SHP77 treated with DMSO at 0.1 percent for 48 hours (cell line): ENCODE measurements at regions not wholly inside any gene's neighbourhood (a gene's known extent, or its start where the extent isn't known, plus 50 kb on each side); places are given as distances from the start of the nearest gene placed in this dataset.
A peak's percentile ranks its signal among the peaks of the same experiment; 100 is the strongest.
"Not testable (repeated sequence)": the region's sequence is repeated elsewhere in the genome, so short reads cannot be mapped to it uniquely, and the experiment has no call there.

Experiments
- DNase-seq: peaks from one replicate; lab custom pipeline; 2025; lab: John Stamatoyannopoulos, UW

DNA sequence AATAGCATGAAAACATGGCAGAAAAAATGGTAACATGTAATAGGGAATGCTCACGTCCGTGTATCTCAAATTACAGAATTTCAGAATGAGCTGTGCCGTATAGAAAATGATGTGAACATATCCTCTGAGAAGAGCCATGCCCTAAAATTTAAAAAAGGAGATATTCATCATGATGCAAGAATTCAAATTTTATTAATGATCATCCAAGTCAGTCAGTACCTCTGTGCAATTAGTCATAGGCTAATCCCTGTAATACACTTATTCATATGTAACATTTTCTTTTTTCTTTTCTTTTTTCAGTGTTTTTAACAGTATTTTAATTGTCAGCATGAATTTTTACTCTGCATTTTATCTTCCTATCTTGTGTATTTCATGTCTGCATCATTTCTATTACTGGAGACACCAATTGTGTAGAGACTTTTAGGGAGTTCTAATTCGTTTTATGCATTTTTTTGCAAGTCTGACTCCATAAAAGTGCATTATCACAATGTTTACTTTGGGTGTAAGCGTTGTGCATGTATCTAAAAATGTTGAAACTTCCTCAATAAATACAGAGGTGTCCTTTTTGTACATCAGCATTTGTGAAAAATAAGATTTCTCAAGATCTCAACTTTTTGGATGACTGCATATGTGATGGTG lies 1103.7 kb upstream of the CELF2 start:
- DNase-seq: no peak

GRCh38 chr10:9921544-9921943 lies 1096.1 kb upstream of the CELF2 start:
- no peak for DNase-seq

DNA sequence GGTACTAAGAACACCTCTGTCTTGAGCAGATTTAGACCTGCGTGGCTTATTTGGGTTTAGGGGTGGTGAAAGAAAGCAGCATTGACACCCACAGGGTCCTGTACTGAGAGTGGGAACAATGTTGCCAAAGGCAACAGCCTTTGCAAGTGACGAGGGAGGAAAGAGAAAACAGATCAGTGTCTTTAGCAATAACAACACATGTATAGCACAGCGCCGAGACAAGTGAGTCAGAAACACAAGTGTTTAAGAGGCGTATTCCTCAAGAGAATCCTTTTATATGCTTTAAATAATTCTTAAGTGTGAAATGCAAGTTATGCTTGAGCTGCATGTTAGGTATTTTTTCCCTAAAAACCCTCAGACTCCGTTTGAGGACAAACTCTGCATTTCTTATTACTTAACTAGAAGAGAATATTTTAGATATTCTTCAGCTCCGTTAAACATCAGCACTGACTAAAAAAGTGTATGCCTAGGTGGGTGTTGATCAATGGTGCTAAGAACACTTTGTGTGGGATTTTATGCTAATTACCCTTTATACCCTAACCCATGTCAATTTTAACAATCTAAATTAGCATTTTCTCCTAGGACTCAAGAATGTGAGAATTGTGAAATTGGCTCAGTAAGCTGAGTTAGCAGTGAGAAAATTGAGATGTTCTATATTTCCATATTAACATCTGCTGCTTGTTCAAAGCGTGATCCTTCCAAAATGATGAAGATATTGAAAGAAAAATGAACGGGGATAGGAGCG lies 1095.4 kb upstream of the CELF2 start:
- DNase-seq: no peak

- no peak for DNase-seq
Observed at GRCh38 chr10:9926003-9926402, 1091.7 kb upstream of the CELF2 start.

DNA sequence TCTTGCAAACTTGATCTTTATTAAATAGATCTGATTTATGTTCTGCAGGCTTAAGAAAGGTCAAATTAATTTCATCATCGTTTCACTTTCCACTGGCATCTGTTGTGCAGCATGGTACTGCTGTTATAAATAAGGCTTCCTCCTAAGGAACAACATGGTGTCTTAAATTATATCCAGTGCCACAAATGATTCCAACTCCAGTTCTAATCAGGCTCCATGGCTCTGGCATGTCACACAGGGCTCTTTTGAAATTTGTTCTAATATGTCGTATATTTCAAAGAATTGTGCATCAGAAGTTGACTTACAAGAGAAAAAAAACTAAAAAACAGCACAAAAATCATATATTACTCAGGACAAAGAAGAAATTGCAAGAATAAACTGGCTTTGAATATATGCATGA lies 1090.8 kb upstream of the CELF2 start:
- DNase-seq: no peak

DNA sequence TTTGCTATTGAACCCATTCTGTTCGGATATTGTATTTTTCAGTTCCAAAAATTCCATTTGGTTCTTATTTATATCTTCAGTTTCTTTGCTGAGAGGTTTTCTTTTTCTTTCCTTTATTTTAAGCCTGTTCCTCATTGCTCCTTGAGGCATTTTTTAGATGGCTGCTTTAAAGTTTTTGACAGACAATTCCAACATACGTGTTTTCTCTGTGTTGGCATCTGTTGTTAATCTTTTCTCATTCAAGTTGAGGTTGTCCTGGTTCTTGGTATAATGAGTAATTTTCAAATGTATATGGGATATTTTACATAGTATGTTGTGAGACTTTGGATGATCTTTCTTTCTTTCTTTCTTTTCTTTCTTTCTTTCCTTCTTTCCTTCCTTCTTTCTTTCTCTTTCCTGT lies 1078.0 kb upstream of the CELF2 start:
- no peak for DNase-seq

GRCh38 chr10:9944690-9945089 lies 1073.0 kb upstream of the CELF2 start:
- DNase-seq: no peak

DNA sequence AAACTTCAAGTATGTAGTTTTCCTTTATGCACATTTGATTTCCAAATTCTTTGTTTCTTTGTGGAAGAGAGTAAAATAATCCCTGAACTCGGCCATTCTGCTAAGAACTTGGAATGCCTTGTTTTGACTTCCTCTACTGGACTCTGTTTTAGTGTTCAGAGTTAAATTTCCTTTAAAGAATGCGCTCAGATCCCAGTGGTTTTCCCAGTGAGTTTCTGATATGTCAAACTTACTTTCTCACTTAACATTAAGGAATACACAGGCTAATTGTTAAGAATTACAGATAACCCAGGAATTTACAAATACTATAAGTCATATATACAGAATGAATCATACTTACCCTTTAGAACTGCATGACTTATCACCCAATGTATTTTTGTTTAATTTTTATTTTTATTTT lies 1067.6 kb upstream of the CELF2 start:
- no peak for DNase-seq

DNA sequence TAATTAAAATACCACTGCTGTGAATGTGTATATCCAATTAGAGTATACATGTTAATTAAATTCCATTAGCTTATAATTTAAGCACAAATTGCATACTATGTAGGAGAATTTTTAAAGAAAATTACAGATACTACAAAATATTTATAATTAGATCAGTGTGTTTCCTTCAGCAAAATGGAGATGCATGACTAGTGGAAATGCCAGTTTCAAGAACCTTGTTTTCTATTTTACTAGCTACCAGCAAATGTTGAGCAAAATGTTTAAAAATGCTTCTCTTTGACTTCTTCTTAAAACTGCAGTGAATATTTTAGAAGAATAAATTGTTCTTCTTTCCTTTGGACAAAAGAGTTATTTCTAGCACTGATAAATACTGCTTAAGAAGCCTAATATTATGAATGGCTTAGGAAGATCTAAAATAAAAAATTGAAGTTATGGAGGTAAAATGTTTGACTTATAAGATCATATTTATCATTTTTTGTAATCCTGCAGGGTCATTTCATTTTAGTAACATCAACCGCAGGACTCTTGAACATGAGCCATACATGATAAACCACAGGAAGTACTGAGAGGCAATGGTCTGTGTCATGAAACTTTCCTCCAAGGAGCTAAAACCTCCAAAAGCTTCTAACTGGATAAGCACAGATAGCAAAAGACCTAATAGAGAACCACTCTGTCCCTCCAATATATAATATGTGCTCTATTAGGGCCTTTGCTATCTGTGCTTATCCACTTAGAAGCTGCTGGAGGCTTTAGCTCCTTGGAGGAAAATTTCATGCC lies 1066.0 kb upstream of the CELF2 start:
- DNase-seq: no peak

DNA sequence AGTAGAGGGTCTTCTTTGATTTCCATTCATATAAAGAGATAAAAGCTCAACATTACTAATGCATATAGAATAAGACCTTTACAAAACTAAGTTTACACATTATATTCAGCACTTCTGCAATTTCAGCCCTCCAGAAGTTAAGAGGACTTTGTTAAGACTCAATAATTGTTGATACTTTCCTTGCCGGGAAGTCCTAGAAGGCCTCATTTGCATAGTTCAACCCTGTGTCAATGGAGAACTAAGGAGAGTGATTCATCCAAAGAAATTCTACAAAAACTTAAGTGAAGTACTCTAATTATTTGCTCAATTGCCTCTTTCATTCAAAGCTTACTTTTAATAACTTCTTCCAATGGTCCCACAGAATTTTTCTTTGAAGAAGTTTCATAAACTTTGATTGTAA lies 1060.3 kb upstream of the CELF2 start:
- no peak for DNase-seq

GRCh38 chr10:9957876-9958275 lies 1059.8 kb upstream of the CELF2 start:
- DNase-seq: not testable (repeated sequence)

DNA sequence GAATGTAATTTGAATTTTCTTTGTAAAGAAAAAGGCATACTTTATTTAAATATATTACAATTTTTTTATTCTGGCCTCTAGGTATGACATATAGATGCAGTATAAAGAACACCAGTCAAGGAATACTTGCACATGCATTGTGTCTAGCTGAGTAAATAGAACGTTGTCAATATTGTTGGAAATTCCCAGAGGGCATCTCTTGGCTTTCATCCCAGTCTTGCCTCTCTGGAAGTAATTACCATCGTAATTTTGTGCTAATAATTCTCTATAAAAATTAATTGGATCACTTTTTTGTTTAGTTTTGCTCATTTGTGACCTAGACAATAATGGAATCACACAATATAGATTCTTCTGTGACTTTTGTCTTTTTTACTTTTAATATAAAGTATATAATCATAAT lies 1052.3 kb upstream of the CELF2 start:
- DNase-seq: no peak

DNA sequence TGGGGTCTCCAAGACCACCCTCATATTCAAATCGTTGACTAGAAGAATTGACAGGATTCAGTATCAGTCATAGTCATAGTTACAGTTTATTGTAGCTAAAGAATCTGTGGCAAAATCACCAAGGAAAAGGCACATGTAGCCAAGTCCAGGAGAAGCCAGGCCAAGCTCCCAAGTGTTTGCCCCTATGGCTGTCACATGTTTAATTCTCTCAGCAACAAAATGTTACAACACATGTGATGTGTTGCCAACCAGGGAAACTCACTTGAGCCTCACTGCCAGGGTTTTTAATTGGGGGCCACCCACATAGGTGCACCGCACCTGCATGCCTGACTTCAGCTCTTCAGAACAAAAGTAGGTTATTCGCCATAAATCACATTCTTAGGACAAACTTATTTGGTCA lies 1030.9 kb upstream of the CELF2 start:
- DNase-seq: no peak

GRCh38 chr10:9987197-9987596 lies 1030.5 kb upstream of the CELF2 start:
- DNase-seq: no peak

GRCh38 chr10:9992661-9993060 lies 1025.0 kb upstream of the CELF2 start:
- DNase-seq: no peak

GRCh38 chr10:9994131-9994530 lies 1023.5 kb upstream of the CELF2 start:
- DNase-seq: no peak

- DNase-seq: no peak
Observed at GRCh38 chr10:9999627-10000026, 1018.0 kb upstream of the CELF2 start.

DNA sequence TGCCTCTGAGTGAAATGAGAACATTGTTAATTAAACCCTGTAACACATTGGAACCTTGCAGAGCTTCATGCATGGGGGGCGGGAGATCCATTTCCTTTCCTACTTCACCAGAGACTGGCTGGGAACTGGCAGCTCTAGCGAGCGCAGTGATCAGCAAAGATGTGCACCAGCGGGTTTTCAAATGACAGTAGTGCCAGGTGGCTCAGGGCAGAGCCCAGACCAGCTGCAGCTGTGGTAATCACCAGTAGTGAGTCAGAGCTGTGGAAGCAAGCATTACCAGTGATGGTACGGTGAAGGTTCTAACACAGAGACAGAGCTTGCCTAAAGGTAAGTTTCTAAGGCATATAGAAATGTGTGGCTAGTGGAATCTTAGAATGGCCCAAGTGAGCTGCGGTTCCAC lies 1009.7 kb upstream of the CELF2 start:
- DNase-seq: peak; percentile 83

- DNase-seq: no peak
Observed at GRCh38 chr10:10010397-10010796, 1007.3 kb upstream of the CELF2 start.

- no peak for DNase-seq
Observed at GRCh38 chr10:10014846-10015245, 1002.8 kb upstream of the CELF2 start.

DNA sequence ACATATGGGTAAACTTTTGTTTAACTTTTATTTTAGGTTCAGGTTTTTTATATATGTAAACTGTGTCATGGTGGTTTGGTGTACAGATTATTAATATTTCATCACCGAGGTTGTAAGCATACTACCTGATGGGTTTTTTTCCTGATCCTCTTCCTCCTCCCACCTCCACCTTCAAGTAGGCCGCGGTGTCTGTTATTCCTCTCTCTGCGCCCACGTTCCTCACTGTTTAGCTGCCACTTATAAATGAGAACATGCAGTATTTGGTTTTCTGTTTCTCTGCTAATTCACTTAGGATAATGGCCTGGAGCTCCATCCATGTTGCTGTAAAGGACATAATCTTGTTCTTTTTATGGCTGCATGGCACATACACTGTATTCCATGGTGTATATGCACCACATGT lies 1000.0 kb upstream of the CELF2 start:
- DNase-seq: no peak

GRCh38 chr10:10020945-10021344 lies 996.7 kb upstream of the CELF2 start:
- DNase-seq: peak; percentile 94

GRCh38 chr10:10032991-10033390 lies 984.7 kb upstream of the CELF2 start:
- no peak for DNase-seq
